ENCODE measurements at regions not wholly inside any gene's neighbourhood (a gene's known extent, or its start where the extent isn't known, plus 50 kb on each side); places are given as distances from the start of the nearest gene placed in this dataset.

DNA sequence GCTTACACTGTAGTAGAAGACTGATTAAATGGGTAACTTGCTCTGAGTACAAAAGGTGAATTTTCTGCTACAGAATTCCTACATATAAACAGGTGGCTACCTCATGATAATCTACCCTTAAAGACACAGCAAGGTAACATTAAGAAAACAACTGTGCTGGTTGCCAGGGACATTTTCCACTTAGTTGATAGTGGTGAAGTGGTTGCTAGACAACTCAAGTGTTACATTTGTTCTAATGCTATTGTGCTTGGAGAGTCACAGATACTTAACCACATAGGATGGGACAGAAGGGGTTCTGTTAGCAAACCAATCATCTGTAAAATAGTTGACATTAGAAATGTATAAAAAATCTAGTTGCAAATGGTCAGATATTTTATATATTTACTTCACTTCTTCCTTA lies 870.3 kb upstream of the SEL1L start:
- Histone ChIP-seq H3K79me2 (replicated peaks; ENCODE audit: insufficient read depth, low read length) (no peaks in the 10 kb centered on the region), H3K27me3 (ENCODE audit: insufficient read depth, low read depth, low read length) (no peaks in the 10 kb centered on the region), H3K36me3 (ENCODE audit: insufficient read depth, low read length) (no peaks in the 10 kb centered on the region), H3K4me2 (ENCODE audit: low read length) (no peak overlapping the region), H3K9me2 (ENCODE audit: insufficient read depth, low read length) (no peaks in the 10 kb centered on the region), H3F3A (ENCODE audit: insufficient read depth, low read length, poor library complexity, severe bottlenecking) (no peaks in the 10 kb centered on the region), H3K27ac (ENCODE audit: low read length) (no peak overlapping the region), H2AFZ (ENCODE audit: low read depth, low read length) (no peak overlapping the region), H4K20me1 (ENCODE audit: insufficient read depth) (no peaks in the 10 kb centered on the region), H3K9me3 (ENCODE audit: low read length) (no peaks in the 10 kb centered on the region), H3K9ac (ENCODE audit: low read length) (no peak overlapping the region), H3K4me3 (ENCODE audit: low read length) (no peak overlapping the region)
- TF ChIP-seq, protein P1, sequence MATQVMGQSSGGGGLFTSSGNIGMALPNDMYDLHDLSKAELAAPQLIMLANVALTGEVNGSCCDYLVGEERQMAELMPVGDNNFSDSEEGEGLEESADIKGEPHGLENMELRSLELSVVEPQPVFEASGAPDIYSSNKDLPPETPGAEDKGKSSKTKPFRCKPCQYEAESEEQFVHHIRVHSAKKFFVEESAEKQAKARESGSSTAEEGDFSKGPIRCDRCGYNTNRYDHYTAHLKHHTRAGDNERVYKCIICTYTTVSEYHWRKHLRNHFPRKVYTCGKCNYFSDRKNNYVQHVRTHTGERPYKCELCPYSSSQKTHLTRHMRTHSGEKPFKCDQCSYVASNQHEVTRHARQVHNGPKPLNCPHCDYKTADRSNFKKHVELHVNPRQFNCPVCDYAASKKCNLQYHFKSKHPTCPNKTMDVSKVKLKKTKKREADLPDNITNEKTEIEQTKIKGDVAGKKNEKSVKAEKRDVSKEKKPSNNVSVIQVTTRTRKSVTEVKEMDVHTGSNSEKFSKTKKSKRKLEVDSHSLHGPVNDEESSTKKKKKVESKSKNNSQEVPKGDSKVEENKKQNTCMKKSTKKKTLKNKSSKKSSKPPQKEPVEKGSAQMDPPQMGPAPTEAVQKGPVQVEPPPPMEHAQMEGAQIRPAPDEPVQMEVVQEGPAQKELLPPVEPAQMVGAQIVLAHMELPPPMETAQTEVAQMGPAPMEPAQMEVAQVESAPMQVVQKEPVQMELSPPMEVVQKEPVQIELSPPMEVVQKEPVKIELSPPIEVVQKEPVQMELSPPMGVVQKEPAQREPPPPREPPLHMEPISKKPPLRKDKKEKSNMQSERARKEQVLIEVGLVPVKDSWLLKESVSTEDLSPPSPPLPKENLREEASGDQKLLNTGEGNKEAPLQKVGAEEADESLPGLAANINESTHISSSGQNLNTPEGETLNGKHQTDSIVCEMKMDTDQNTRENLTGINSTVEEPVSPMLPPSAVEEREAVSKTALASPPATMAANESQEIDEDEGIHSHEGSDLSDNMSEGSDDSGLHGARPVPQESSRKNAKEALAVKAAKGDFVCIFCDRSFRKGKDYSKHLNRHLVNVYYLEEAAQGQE (IDR thresholded peaks at IDR 0.05; ENCODE audit: borderline replicate concordance), result no peak
- TF ChIP-seq MXI1 (conservative IDR thresholded peaks at IDR 0.05; ENCODE audit: poor library complexity, severe bottlenecking), result no peak
- TF ChIP-seq RAD21 (conservative IDR thresholded peaks at IDR 0.05), result no peak
- TF ChIP-seq EZH2 (IDR thresholded peaks at IDR 0.05; ENCODE audit: borderline replicate concordance, insufficient read depth, low read length, poor library complexity, severe bottlenecking), result no peak
- TF ChIP-seq TAF1 (IDR thresholded peaks at IDR 0.05; ENCODE audit: low read depth), result no peak
- peak; percentile 40 for TF ChIP-seq POLR2AphosphoS5 (IDR thresholded peaks at IDR 0.05)
- peak; percentile 31 for TF ChIP-seq EP300 (conservative IDR thresholded peaks at IDR 0.05; ENCODE audit: poor library complexity, severe bottlenecking)
- TF ChIP-seq, protein P2, sequence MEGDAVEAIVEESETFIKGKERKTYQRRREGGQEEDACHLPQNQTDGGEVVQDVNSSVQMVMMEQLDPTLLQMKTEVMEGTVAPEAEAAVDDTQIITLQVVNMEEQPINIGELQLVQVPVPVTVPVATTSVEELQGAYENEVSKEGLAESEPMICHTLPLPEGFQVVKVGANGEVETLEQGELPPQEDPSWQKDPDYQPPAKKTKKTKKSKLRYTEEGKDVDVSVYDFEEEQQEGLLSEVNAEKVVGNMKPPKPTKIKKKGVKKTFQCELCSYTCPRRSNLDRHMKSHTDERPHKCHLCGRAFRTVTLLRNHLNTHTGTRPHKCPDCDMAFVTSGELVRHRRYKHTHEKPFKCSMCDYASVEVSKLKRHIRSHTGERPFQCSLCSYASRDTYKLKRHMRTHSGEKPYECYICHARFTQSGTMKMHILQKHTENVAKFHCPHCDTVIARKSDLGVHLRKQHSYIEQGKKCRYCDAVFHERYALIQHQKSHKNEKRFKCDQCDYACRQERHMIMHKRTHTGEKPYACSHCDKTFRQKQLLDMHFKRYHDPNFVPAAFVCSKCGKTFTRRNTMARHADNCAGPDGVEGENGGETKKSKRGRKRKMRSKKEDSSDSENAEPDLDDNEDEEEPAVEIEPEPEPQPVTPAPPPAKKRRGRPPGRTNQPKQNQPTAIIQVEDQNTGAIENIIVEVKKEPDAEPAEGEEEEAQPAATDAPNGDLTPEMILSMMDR (IDR thresholded peaks at IDR 0.05; ENCODE audit: poor library complexity, severe bottlenecking), result no peak
- no peak for TF ChIP-seq SMC3 (conservative IDR thresholded peaks at IDR 0.05; ENCODE audit: poor library complexity)

DNA sequence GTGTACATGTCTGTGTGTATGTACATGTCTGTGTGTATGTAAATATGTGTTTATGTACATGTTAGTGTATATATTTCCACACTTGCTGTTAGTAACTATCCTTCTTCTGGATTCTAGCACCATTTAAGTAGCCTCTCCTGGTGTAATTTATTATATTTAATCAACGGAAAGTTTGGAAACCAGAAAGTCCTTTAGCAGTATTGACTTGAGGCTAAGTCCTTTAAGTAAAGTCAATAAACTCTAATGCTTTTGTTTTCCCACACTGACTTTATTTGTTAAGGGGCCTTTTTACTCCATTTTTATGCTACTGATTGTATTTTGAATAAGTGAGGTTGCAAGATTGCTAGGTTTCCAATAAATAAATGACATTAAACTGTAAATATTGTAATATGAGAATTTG lies 876.4 kb upstream of the SEL1L start:
- H3K9ac ChIP-seq (ENCODE audit: low read length), result no peak overlapping the region
- H3F3A ChIP-seq (ENCODE audit: insufficient read depth, low read length, poor library complexity, severe bottlenecking), result no peaks in the 10 kb centered on the region
- H3K4me2 ChIP-seq (ENCODE audit: low read length), result no peak overlapping the region
- no peaks in the 10 kb centered on the region for H3K36me3 ChIP-seq (ENCODE audit: insufficient read depth, low read length)
- TF ChIP-seq RAD21 (conservative IDR thresholded peaks at IDR 0.05) (no peak), SMC3 (conservative IDR thresholded peaks at IDR 0.05; ENCODE audit: poor library complexity) (no peak), EZH2 (IDR thresholded peaks at IDR 0.05; ENCODE audit: borderline replicate concordance, insufficient read depth, low read length, poor library complexity, severe bottlenecking) (no peak), POLR2AphosphoS5 (IDR thresholded peaks at IDR 0.05) (no peak), EP300 (conservative IDR thresholded peaks at IDR 0.05; ENCODE audit: poor library complexity, severe bottlenecking) (no peak), MXI1 (conservative IDR thresholded peaks at IDR 0.05; ENCODE audit: poor library complexity, severe bottlenecking) (no peak)
- TF ChIP-seq, protein P1 (IDR thresholded peaks at IDR 0.05; ENCODE audit: borderline replicate concordance), result no peak
- TF ChIP-seq, protein P2 (IDR thresholded peaks at IDR 0.05; ENCODE audit: poor library complexity, severe bottlenecking), result no peak
- H3K4me3 ChIP-seq (ENCODE audit: low read length), result no peak overlapping the region
- no peak overlapping the region for H3K27ac ChIP-seq (ENCODE audit: low read length)
- no peaks in the 10 kb centered on the region for H3K9me2 ChIP-seq (ENCODE audit: insufficient read depth, low read length)
- H3K9me3 ChIP-seq (ENCODE audit: low read length), result no peaks in the 10 kb centered on the region
- no peaks in the 10 kb centered on the region for H3K79me2 ChIP-seq (replicated peaks; ENCODE audit: insufficient read depth, low read length)
- no peaks in the 10 kb centered on the region for H3K27me3 ChIP-seq (ENCODE audit: insufficient read depth, low read depth, low read length)
- no peaks in the 10 kb centered on the region for H4K20me1 ChIP-seq (ENCODE audit: insufficient read depth)
- no peak overlapping the region for H2AFZ ChIP-seq (ENCODE audit: low read depth, low read length)
